Liver (tissue), 8 donors: ENCODE measurements at regions not wholly inside any gene's neighbourhood (a gene's known extent, or its start where the extent isn't known, plus 50 kb on each side); places are given as distances from the start of the nearest gene placed in this dataset.

Experiments
- DNase-seq: peaks from one replicate; pipeline ENCODE4 v3.0.0-alpha.2; 2017; ENCODE audit warnings: low spot score
- H3K27ac ChIP-seq, 2 donors: one replicate each; pipeline ENCODE4 v1.7.0; 2013; ENCODE audit warnings: inconsistent platforms in 2 of 2, low read length in 2 of 2, control low read depth in 1 of 2, low read depth in 1 of 2, mild to moderate bottlenecking in 1 of 2
- H3K27me3 ChIP-seq, 4 donors: one replicate each; pipeline versions ENCODE4 v1.6.1 to v1.7.0; 2013; ENCODE audit warnings: low read length in 3 of 4, inconsistent platforms in 1 of 4, mild to moderate bottlenecking in 1 of 4, moderate library complexity in 1 of 4; ENCODE audit not compliant: control insufficient read depth in 4 of 4, insufficient read depth in 4 of 4
- H3K36me3 ChIP-seq, 4 donors: one replicate each; pipeline versions ENCODE4 v1.6.1 to v1.7.0; 2013; ENCODE audit warnings: low read length in 3 of 4, mild to moderate bottlenecking in 3 of 4, low read depth in 1 of 4, moderate library complexity in 1 of 4; ENCODE audit not compliant: control insufficient read depth in 4 of 4, insufficient read depth in 3 of 4
- H3K4me1 ChIP-seq, 4 donors: one replicate each; pipeline versions ENCODE4 v1.6.1 to v1.7.0; 2013; ENCODE audit warnings: low read length in 3 of 4, mild to moderate bottlenecking in 3 of 4, moderate library complexity in 1 of 4; ENCODE audit not compliant: control insufficient read depth in 4 of 4, insufficient read depth in 4 of 4
- H3K4me3 ChIP-seq, 3 donors: one replicate each; pipeline versions ENCODE4 v1.6.1 to v1.7.0; 2013; ENCODE audit warnings: low read length in 3 of 3, control low read depth in 1 of 3, low read depth in 1 of 3, mild to moderate bottlenecking in 1 of 3
- H3K9ac ChIP-seq, 2 donors: one replicate each; pipeline ENCODE4 v1.7.0; 2013; ENCODE audit warnings: low read length in 2 of 2, mild to moderate bottlenecking in 2 of 2, moderate library complexity in 2 of 2, control low read depth in 1 of 2, low read depth in 1 of 2
- H3K9me3 ChIP-seq, 4 donors: one replicate each; pipeline versions ENCODE4 v1.6.1 to v1.7.0; 2013; ENCODE audit warnings: low read length in 3 of 4; ENCODE audit not compliant: control insufficient read depth in 4 of 4
- ATF3 ChIP-seq: IDR thresholded peaks from 2 replicates; pipeline ENCODE4 v1.6.1; 2016; ENCODE audit warnings: antibody characterized with exemption
- CTCF ChIP-seq: fragments of 150-350 bp; IDR thresholded peaks from 2 replicates; pipeline ENCODE4 v1.5.1; 2017; ENCODE audit warnings: improper control_type of control experiment, low read depth, low read length; ENCODE audit not compliant: missing input control
- EGR1 ChIP-seq, 2 donors: IDR thresholded peaks; 2 replicates each; pipeline ENCODE4 v1.6.1; 2016 to 2018; ENCODE audit warnings: antibody characterized with exemption in 2 of 2, low read depth in 2 of 2
- FOXA1 ChIP-seq: IDR thresholded peaks from 2 replicates; pipeline ENCODE4 v1.6.1; 2016; ENCODE audit warnings: antibody characterized with exemption
- FOXA2 ChIP-seq: IDR thresholded peaks from 2 replicates; pipeline ENCODE4 v1.6.1; 2016; ENCODE audit warnings: antibody characterized with exemption
- GABPA ChIP-seq, 2 donors: IDR thresholded peaks in 1 of 2; conservative IDR thresholded peaks in 1 of 2; 2 replicates each; pipeline ENCODE4 v1.6.1; 2016; ENCODE audit warnings: antibody characterized with exemption in 2 of 2, mild to moderate bottlenecking in 1 of 2, moderate library complexity in 1 of 2
- HNF4A ChIP-seq, 2 donors: conservative IDR thresholded peaks; 2 replicates each; pipeline ENCODE4 v1.6.1; 2016; ENCODE audit warnings: antibody characterized with exemption in 2 of 2, mild to moderate bottlenecking in 2 of 2
- HNF4G ChIP-seq: IDR thresholded peaks from 2 replicates; pipeline ENCODE4 v1.6.1; 2016; ENCODE audit warnings: antibody characterized with exemption
- JUND ChIP-seq, 2 donors: IDR thresholded peaks; 2 replicates each; pipeline ENCODE4 v1.6.1; 2016; ENCODE audit warnings: antibody characterized with exemption in 2 of 2
- MAX ChIP-seq: IDR thresholded peaks from 2 replicates; pipeline ENCODE4 v1.6.1; 2016; ENCODE audit warnings: antibody characterized with exemption
- NR2F2 ChIP-seq: IDR thresholded peaks from 2 replicates; pipeline ENCODE4 v1.6.1; 2016; ENCODE audit warnings: antibody characterized with exemption
- RAD21 ChIP-seq, 2 donors: IDR thresholded peaks; 2 replicates each; pipeline ENCODE4 v1.6.1; 2016; ENCODE audit warnings: antibody characterized with exemption in 2 of 2, mild to moderate bottlenecking in 2 of 2
- REST ChIP-seq: IDR thresholded peaks from 2 replicates; pipeline ENCODE4 v1.6.1; 2016; ENCODE audit warnings: antibody characterized with exemption, mild to moderate bottlenecking
- SP1 ChIP-seq: IDR thresholded peaks from 2 replicates; pipeline ENCODE4 v1.6.1; 2018; ENCODE audit warnings: antibody characterized with exemption, mild to moderate bottlenecking
- TAF1 ChIP-seq: conservative IDR thresholded peaks from 2 replicates; pipeline ENCODE4 v1.6.1; 2016; ENCODE audit warnings: antibody characterized with exemption, mild to moderate bottlenecking
- YY1 ChIP-seq: IDR thresholded peaks from 2 replicates; pipeline ENCODE4 v1.6.1; 2016; ENCODE audit warnings: antibody characterized with exemption, mild to moderate bottlenecking
- ZBTB33 ChIP-seq: IDR thresholded peaks from 2 replicates; pipeline ENCODE4 v1.6.1; 2016; ENCODE audit warnings: antibody characterized with exemption
- WGBS: extraction: QIAGEN DNeasy Blood & Tissue Kit; methylation state at CpG from one replicate; pipeline ENCODE4 v1.1.7; 2013; 5-methylcytosine and 5-hydroxymethylcytosine counted together
- donor health status: healthy.
- donor health status: healthy.
- donor health status: healthy.
- donor health status: healthy.
- donor health status: healthy.

GRCh38 chr1:209483691-209484090 is 99.8 kb upstream of the CAMK1G start:
- no peak overlapping the region for H3K9ac ChIP-seq
- DNase-seq: no peak
- no peaks in the 10 kb centered on the region for H3K36me3 ChIP-seq
- 90% methylated on average over 4 of the region's 4 CpGs for WGBS
- TF ChIP-seq ATF3 (no peak), FOXA2 (no peak), FOXA1 (no peak), GABPA (IDR thresholded peaks at IDR 0.05 in 1 of 2, conservative IDR thresholded peaks at IDR 0.05 in 1 of 2) (no peak), RAD21 (IDR thresholded peaks at IDR 0.05) (no peak), REST (no peak), NR2F2 (no peak), JUND (IDR thresholded peaks at IDR 0.05) (no peak), CTCF (no peak), EGR1 (IDR thresholded peaks at IDR 0.05; ENCODE audit: low read depth in 2 of 2) (no peak), HNF4G (no peak), YY1 (no peak), TAF1 (no peak), SP1 (no peak), HNF4A (conservative IDR thresholded peaks at IDR 0.05) (no peak), MAX (no peak)
- no peaks in the 10 kb centered on the region for H3K27me3 ChIP-seq
- H3K4me1 ChIP-seq: no peaks in the 10 kb centered on the region
- no peak overlapping the region for H3K27ac ChIP-seq
- H3K9me3 ChIP-seq: no peaks in the 10 kb centered on the region
- H3K4me3 ChIP-seq: no peak overlapping the region

- TF ChIP-seq GABPA (IDR thresholded peaks at IDR 0.05 in 1 of 2, conservative IDR thresholded peaks at IDR 0.05 in 1 of 2): no peak
- TF ChIP-seq MAX: no peak
- no peak for TF ChIP-seq NR2F2
- no peak for TF ChIP-seq ATF3
- TF ChIP-seq REST: no peak
- no peak for TF ChIP-seq HNF4G
- no peak for TF ChIP-seq CTCF
- TF ChIP-seq RAD21 (IDR thresholded peaks at IDR 0.05): no peak
- no peak for TF ChIP-seq JUND (IDR thresholded peaks at IDR 0.05)
- TF ChIP-seq TAF1: no peak
- TF ChIP-seq EGR1 (IDR thresholded peaks at IDR 0.05; ENCODE audit: low read depth in 2 of 2): no peak
- no peak for TF ChIP-seq HNF4A (conservative IDR thresholded peaks at IDR 0.05)
- no peak for TF ChIP-seq ZBTB33
- DNase-seq: no peak
- Histone ChIP-seq H3K4me3 (no peak overlapping the region), H3K27me3 (no peaks in the 10 kb centered on the region), H3K36me3 (no peaks in the 10 kb centered on the region), H3K4me1 (no peaks in the 10 kb centered on the region), H3K27ac (no peak overlapping the region), H3K9ac (no peak overlapping the region), H3K9me3 (no peaks in the 10 kb centered on the region)
These were observed 99.1 kb upstream of the CAMK1G start for GRCh38 chr1:209484429-209484828.
